Activated CD4-positive, alpha-beta T cell treated with anti-CD3 and anti-CD28 coated beads, Interleukin-2, amount 50 U/mL, for 24 hours (primary cell): ENCODE measurements at regions not wholly inside any gene's neighbourhood (a gene's known extent, or its start where the extent isn't known, plus 50 kb on each side); places are given as distances from the start of the nearest gene placed in this dataset.
"Not testable (repeated sequence)": the region's sequence is repeated elsewhere in the genome, so short reads cannot be mapped to it uniquely, and the experiment has no call there.

Source experiments
- DNase-seq, 2 donors: peaks; one replicate each; pipeline ENCODE4 v3.0.0-alpha.2; 2020; ENCODE audit warnings: low read depth in 1 of 2, low spot score in 1 of 2

DNA sequence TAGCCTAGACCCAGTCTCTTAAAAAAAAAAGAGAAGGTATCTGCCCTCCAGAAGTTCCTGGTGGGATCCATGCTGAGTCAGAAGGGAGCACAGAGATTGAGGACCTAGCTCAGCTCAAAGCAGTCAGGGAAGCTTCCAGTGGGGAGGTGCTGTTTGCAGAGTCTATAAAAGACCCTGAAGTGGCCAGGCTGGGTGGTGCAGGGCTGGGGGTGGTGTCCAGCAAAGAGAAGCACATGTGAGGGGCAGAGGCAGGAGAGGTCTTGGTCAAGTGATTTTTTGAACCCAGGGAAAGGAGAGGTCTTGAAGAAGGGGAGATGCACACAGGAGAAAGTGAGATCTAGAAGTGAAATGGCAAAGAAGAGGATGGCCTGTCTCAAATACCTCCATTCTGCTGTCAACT, 130.4 kb upstream of the PODXL start:
- no peak for DNase-seq

DNA sequence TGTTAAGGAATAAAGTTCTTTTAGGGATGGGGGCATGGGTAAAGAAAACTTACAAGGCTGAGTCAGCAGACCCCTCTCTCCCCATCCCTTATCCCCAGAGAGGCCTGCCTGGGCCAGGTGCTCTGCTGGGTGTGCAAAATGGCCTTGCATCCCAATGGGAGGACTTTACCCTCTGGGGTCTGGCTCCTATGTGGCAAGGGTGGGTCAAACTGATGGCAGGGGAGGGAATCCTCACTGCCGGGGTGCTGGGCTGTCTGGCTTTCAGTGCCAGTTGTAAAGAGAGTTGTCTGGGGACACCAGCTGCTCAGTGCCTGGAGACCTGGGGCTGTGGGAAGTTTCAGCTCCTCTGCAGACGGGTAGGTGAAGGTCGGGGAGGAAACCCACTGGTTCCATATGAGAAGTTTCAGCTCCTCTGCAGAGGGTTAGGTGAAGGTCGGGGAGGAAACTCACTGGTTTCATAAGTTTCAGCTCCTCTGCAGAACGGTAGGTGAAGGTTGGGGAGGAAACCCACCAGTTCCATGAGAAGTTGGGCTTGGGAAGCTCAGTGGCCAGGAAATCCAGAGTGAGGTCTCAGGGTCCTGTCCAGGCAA, 127.2 kb upstream of the PODXL start:
- no peak for DNase-seq

DNA sequence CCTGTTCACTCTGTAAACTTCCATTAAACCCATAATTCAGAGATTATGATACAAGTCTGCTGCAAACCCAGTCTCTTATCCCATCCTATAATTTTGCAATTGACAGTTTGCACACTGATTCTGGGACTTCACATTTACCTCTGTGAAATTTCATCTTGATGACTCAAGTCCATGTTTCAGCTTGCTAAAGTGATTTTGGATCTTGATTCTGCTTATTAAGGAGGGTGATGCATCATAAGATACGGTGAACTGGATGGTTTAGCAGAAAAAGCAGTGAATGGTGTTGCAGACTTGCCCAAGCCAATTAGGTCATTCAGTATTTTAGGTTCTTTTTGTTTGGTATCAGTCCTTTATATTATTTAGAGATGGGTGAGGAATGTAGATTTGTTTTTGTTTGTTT, 125.5 kb upstream of the PODXL start:
- DNase-seq, result no peak

DNA sequence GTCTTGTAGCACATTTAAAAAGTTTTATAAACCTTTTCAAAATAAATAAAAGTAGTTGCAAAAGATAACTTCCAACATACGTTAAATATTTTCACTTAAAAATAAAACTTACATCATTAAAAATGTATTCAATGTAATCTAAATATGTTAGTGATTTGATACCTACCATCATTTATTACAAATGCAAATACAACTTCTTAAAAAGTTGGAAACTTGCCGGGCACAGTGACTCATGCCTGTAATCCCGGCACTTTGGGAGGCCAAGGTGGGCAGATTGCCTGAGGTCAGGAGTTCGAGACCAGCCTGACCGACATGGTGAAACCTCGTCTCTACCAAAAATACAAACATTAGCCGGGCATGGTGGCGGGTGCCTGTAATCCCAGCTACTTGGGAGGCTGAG, 122.6 kb upstream of the PODXL start:
- not testable (repeated sequence) for DNase-seq

DNA sequence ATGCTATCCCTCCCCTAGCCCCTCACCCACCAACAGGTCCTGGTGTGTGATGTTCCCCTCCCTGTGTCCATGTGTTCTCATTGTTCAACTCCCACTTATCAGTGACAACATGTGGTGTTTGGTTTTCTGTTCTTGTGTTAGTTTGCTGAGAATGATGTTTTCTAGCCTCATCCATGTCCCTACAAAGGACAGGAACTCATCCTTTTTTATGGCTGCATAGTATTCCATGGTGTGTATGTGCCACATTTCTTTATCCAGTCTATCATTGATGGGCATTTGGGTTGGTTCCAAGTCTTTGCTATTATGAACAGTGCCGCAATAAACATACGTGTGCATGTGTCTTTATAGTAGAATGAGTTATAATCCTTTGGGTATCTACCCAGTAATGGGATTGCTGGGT, 120.4 kb upstream of the PODXL start:
- DNase-seq, result not testable (repeated sequence)

DNA sequence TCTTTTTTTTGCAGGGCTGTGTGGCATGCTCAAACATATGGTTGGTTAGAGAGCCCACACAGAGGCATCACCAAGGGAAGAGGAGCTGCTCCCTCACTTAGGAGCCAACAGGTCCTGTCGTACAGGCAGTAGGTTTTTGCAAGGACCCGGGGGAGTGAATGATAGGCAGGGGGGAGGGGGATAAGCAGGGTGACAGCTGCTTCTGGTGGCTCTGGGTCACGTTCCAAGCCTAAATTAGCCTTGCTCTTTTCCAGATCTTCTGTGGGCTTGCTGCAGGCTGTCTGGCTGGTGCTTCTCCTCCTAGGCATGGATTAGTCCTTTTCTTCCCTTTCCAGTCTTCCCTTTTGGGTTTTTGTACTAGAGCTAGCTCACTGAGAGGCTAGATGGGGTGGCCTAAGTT, 117.7 kb upstream of the PODXL start:
- no peak for DNase-seq

DNA sequence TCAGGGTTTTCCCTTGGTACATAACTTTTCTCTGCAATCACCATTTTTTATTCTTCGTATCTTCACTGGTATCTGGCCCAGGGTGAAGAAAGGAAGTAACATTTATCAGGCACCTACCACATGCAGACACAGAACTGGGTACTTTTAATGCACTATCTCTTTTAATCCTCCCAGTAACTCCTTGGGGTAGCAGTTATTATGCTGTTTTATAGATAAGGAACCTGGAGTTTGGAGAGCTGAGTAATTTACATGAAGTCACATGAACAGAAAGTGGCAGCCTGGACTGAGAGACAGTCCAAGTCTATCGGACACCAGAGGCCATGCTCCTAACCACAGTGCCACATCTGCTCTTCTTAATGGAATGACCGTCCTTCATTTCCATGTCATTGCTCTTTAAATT, 117.1 kb upstream of the PODXL start:
- no peak for DNase-seq

DNA sequence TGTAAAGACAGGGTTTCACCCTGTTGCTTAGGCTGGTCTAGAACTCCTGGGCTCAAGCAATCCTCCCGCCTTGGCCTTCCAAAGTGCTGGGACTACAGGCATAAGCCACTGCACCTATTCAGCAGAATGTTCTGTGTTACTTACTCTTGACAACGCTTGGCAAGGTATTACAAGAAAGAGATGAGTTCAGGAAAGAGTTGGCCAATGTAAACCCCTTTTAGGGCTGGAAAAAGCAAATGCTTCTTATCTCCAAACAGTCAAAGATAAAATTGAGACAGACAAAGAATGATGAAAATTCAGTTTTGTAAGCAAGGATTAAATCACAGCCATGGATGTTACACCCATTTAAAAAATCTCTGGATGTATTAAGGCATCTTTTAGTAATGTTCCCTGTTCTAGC, 114.0 kb upstream of the PODXL start:
- no peak for DNase-seq

DNA sequence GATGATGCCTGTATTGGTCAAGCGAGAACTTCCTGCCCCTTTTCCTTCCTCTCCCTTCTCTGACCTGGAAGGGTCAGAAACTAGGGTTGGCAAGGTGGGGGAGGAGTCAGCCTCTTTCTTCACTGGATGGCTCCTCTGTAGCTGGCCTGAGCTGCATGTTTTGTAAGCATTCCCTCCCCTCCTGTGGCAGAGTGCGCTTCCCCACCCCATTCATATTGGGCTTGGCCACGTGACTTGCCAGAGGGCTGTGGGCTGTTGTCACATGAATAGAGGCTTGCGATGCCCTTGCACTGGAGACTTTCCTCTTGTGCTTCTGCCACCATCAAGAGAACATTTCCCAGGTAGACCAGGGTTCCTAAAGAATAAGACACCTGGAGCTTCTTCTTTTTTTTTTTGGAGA, 111.3 kb upstream of the PODXL start:
- DNase-seq, result no peak

DNA sequence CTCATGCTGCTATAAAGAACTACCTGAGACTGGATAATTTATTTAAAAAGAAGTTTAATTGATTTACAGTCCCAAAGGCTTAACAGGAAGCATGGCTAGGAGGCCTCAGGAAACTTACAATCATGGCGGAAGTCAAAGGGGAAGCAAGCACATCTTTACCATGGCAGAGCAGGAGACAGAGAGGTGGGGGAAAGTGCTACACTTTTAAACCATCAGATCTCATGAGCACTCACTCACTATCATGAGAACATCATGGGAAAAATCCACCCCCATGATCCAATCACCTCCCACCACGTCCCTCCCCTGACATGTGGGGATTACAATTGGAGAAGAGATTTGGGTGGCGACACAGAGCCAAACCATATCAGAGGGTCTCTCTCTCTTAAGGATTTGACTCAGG, 108.6 kb upstream of the PODXL start:
- DNase-seq, result no peak

DNA sequence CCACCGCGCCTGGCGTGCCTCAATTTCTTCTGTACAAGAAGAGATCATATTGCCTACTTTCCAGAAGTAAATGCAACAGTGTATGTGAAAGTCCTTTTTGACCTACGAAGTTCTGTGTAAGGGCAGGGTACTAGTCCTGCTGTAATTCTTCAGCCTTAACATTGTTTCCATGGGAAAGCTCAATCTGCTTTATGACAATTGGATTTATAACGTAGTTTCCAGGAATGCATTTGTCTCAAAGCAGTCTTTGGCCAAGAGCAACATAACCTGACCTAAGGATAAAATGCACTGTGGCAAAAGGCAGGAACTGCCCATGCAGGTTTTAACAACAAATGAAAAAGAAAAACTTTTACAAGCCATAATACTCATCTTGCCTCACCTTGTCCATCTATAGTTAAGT, 108.1 kb upstream of the PODXL start:
- DNase-seq, result no peak

DNA sequence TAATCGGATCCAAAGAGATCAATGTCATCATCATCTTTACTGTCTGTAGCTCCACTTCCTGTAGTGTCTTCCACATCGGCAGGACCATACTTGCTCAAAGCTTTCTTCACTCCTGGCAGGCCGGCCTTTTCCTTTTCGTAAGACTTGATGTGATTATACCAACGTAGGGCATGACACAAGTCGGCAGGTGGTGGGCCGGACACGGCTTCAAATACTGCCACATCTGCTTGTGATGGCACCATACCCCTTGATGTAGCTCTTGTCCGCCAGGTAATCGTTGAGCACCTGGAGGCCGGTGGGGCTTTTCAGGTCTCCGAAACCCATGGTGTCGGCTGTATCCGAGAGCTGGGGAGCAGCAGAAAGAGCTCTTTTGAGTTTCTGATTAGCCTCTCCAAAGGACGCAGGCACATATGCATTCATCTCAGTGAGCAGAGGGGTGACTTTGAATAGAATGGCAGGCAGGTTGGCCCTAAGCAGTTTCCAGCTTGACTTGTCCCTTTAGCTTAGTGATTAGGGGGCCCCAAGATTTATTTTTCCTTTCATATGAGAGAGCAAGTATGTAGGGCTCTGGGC, 106.0 kb upstream of the PODXL start:
- not testable (repeated sequence) for DNase-seq

DNA sequence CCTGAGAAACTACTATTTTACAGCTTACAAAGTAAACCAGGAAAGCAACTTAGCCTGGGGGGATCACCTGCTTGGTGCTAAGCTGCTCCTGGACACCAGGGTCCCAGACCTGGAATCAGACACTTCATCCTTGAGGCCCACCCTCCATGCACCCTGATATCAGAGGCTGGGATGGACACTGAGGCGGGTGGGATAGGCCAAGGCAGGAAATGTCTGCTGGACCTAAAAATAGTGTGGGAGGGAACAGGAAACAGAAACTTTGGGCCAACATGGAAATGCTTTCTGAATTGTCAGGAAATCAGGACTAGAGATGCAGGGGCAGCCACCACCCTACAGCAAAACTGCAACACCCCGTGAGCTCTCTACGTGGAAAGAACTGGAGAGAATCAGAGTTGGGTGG, 101.5 kb upstream of the PODXL start:
- DNase-seq, result no peak

DNA sequence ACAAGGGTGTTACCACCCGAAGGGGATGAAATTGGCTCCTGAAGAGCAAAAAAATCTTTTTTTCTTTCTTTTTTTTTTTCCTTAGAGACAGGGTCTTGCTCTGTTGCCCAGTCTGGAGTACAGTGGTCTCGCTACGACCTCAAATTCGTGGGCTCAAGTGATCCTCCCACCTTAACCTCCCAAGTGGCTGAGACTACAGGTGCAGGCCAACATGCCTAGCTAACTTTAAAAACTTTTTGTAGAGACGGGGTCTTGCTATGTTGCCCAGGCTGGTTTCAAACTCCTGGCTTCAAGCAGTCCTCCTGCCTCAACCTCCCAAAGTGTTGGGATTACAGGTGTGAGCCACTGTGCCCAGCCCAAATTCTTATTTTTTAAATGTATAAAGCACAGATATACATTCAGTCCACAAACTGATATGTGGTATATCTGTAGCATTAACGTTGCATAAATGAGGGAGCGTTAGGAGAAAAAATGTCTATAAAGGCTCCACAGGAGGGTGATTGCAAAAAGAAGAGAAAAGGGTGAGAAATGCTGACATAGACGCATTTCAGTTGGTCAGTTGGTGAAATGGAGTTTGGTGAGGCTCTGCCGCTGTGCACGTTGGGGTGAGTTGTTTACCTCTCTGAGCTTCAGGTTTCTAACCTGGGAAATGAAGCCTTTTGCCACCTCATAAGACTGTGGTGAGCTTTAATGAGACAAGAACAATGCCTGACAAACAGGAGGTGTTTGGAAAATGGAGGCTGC, 100.7 kb upstream of the PODXL start:
- DNase-seq, result no peak

DNA sequence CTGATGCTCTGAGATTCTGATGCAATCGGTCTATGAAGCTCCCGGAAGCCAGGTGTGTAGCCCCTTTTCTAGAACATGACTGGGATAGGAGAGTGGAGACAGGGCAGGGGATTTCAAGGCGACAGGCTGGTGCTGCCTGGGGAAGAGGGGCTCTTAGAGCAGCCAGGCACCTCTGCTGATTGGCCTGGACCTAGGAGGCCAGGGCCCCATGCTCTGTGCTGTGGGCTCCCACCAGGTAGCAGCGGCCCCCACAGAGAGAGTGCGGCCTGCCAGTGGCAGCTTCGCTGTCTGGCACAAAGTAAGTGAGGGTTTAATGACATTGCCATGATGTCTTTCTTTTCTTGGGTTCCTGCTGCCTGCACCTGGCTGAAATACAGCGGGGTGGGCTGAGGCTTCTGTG, 99.4 kb upstream of the PODXL start:
- DNase-seq, result no peak

DNA sequence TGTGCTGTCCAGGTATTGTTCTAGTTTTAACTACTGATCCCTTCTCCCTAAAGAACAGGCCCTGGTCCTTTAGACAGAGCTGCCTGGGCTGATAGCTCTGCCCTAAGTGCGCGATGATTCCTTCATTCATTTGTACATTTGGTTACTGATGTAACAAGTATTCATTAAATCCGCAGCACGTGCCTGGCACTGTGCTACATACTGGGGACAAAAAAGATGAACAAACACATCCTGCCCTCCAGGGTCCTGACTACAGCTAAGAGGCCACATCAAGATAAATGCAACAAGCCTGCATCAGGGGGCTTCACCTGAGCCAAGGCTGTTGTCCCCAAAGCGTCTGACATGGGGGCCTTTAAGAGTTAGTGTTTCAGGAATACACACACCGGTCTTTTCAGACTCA, 99.0 kb upstream of the PODXL start:
- DNase-seq, result no peak

DNA sequence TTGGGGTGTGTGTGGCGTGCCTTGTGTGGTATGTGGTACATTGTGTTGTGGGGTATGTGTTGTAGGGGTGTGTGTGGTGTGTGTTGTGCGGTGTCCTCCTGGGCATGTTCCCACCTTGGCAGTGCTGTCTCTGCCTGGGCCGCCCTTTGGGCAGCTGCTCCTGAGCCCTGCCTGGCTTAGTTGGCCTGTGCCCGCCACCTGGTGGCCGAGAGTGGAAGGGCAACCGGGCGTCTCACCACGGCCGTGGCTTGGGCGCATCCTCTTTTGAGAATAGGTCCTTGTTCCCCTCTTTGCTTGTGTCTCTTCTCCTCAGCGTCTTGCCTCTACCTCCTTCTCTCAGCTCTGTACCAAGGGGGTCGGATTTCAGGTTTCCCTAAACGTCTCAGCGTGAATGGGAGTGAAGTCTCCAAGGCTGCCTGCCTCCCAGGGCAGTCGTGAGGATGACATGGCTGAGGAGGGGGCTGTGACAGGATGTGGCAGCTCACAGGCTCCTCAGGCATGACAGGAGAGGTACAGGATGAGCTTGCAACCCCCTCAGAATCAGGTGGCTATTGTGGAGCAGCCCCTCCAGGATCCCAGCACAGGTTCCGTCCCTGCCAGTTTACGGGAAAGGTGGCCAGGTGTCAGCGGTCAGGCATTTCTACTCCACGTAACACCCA, 98.4 kb upstream of the PODXL start:
- DNase-seq, result peak; percentile 70 to 74

DNA sequence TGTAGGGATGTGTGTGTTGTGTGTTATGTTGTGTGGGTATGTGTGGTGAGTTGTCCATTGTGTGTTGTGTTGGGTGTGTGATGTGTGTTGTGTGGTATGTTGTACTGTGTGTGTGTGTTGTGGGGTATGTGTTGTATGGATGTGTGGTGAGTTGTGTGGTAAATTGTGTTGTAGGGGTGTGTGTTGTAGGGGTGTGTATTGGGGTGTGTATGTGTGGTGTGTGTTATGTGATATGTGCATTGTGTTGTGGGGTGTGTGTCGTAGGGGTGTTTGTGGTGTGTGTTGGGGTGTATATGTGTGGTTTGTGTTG, 97.8 kb upstream of the PODXL start:
- no peak for DNase-seq

DNA sequence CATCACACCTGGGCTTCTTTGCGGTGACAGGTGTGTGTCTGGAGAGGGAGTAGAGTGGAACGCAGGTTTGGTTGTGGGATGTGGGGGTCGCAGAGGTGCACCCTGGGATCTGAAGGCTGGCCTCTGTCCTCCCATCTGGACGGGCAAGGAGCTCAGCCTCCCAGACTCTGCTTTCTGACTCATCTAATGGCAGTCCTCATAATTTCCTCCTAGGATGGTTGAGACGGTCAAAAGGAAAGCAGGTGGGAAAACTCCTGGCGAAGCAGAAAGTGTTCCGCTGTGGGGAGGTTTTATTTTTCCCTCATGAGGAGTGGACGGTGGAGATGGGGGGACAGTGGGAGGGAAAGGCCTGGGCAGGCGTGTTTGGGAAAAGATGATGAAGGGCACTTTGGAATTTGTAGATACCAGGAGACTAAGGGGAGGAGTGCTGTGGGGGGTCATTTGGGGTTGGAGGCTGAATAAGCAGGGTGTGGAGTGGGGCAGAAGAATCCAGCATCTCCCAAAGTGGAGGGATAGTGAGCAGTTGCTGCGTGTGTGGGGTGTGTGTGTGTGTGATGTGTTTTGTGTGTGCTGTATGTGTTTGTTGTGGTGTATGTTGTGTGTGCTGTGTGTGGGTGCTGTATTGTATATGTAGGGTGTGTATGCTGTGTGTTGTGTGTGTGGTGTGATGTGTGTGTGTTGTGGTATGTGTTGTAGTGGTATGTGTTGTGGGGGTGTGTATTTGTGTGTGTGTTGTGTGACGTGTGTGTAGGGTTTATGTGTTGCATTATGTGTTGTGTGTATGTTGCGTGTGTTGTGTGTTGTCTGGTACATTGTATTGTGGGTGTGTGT, 97.2 kb upstream of the PODXL start:
- no peak for DNase-seq

DNA sequence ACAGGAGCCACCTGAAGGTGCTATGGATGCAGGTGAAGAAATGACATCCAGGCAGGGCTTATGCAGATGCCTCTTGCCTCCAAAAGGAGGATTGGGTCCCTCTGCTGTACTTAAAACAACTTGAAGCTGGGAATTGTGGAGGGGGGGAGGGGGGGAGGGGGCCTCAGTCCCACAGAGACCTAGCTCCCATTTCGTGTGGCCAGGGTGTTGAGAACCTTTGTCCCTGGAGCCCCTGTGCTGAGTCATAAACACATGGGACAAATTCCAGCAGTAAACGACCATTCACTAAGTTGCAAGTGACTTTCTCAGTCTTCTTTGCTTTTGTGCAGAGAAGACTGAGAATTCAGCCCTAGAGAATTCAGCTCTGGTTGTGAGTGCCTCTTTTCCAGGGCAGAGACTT, 96.5 kb upstream of the PODXL start:
- DNase-seq, result no peak

DNA sequence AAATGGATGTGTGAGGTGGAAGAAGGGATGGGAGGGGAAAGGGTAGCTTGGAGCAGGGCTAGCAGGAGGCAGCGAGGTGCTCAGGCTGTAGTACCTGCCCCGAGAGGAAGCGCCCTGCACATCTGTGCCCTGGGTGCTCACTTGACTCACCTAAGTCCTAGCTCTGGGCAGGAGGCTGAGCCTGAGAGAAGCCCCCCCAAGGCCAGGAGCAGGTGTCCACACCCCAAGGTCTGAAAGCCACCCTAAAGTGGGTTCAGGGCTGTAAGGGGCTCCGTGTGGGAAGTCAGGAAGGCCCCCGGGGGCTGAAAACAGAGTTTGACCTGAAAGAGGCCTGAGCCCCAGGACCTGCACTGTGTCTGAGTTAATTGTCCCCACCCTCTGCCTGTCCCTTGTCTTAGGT, 95.8 kb upstream of the PODXL start:
- no peak for DNase-seq

DNA sequence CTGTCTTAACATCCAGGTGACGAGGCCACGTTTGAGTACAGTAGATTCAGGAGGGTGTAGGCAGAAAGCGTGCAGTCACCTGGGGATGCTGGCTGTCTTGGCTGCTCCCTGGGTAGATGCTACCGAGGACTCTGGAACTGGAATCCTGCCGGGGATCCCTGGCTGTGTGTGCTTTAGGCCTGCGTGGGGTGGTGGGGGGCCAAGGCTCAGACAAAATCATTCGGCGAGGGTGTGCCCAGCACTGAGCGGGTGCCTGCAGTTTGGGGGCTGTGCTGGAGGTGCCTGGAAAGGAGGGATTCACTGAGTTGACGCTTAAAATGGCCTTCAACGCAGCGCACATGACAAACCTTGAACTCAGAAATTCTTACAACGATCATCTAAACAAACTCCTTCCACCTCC, 93.5 kb upstream of the PODXL start:
- no peak for DNase-seq
